ENCODE measurements at regions not wholly inside any gene's neighbourhood (a gene's known extent, or its start where the extent isn't known, plus 50 kb on each side); places are given as distances from the start of the nearest gene placed in this dataset.
"Not testable (repeated sequence)": the region's sequence is repeated elsewhere in the genome, so short reads cannot be mapped to it uniquely, and the experiment has no call there.

DNA sequence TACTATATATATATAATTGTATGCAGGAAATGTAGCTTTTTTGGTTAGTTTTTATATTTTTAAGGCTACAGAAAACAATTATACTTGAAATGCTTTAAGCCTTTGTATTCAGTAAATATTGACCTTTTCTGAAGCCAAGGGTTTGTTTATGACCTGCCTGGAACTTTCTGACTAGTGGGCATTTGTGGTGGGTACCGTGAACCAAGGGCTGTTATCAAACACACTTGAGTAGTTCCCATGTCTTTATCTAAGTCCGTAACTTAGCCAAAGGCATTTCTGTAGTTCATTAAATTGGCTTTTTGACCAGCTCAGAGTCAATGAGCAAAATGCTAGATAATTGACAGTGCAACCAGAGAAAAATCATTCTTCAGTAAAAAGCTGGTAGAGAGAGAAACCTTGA lies 1444.2 kb upstream of the SLC10A2 start:
- H3K9ac ChIP-seq (ENCODE audit: low read length), result no peak overlapping the region
- H4K20me1 ChIP-seq (ENCODE audit: insufficient read depth), result no peaks in the 10 kb centered on the region
- H3K27me3 ChIP-seq (ENCODE audit: insufficient read depth, low read length), result no peaks in the 10 kb centered on the region
- ChIA-PET RAD21 (ENCODE audit: low non-redundant PET in 1 of 2, low total read pairs in 2 of 2, uncharacterized antibody in 2 of 2, unreplicated experiment in 2 of 2) (no interaction called here), CTCF (no interaction called here), POLR2A (no interaction called here)
- no peaks in the 10 kb centered on the region for H3K9me2 ChIP-seq (ENCODE audit: insufficient read depth)
- H3K9me3 ChIP-seq (ENCODE audit: control insufficient read depth in 1 of 2, insufficient read depth in 1 of 2, low read depth in 1 of 2, low read length in 2 of 2), result no peaks in the 10 kb centered on the region
- H3K4me2 ChIP-seq (ENCODE audit: low read length), result no peak overlapping the region
- no peak overlapping the region for H3K4me3 ChIP-seq (replicated peaks in 1 of 2; ENCODE audit: low read depth in 1 of 2, low read length in 2 of 2)
- no peak for TF ChIP-seq SRF (IDR thresholded peaks at IDR 0.05; ENCODE audit: low read depth)
- TF ChIP-seq FOSL1 (IDR thresholded peaks at IDR 0.05; ENCODE audit: low read depth), result no peak
- TF ChIP-seq POLR2A (IDR thresholded peaks at IDR 0.05; ENCODE audit: borderline replicate concordance, extremely low read depth, insufficient read depth, insufficient read length), result no peak
- H2AFZ ChIP-seq (ENCODE audit: low read depth, low read length, poor library complexity, severe bottlenecking), result no peak overlapping the region
- H3K36me3 ChIP-seq (ENCODE audit: control insufficient read depth in 1 of 2, insufficient read depth in 2 of 2, low read length in 2 of 2), result no peaks in the 10 kb centered on the region
- H3K4me1 ChIP-seq (ENCODE audit: control insufficient read depth in 1 of 2, insufficient read depth in 2 of 2, low read length in 2 of 2), result no peaks in the 10 kb centered on the region
- no peaks in the 10 kb centered on the region for H3K79me2 ChIP-seq (ENCODE audit: insufficient read depth, low read length)
- no peak for DNase-seq (ENCODE audit: low read depth, low spot score)
- intact Hi-C loops (cut with micrococcal nuclease), result no loop called here
- ATAC-seq, result no peak
- no TSS peak for BruUV-seq (replicated peaks)
- H3K27ac ChIP-seq (ENCODE audit: low read depth, low read length), result no peak overlapping the region

DNA sequence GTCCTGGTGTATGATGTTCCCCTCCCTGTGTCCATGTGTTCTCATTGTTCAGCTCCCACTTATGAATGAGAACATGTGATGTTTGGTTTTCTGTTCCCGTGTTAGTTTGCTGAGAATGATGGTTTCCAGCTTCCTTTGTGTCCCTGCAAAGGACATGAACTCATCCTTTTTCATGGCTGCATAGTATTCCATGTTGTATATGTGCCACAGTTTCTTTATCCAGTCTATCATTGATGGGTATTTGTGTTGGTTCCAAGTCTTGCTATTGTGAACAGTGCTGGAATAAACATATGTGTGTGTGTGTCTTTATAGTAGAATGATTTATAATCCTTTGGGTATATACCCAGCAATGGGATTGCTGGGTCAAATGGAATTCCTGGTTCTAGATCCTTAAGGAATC lies 1427.3 kb upstream of the SLC10A2 start:
- BruUV-seq (replicated peaks); CTCF ChIA-PET; DNase-seq (ENCODE audit: low read depth, low spot score); H3K4me3 ChIP-seq (replicated peaks in 1 of 2; ENCODE audit: low read depth in 1 of 2, low read length in 2 of 2); H3K9me2 ChIP-seq (ENCODE audit: insufficient read depth); H3K4me2 ChIP-seq (ENCODE audit: low read length); H3K27me3 ChIP-seq (ENCODE audit: insufficient read depth, low read length); H3K9me3 ChIP-seq (ENCODE audit: control insufficient read depth in 1 of 2, insufficient read depth in 1 of 2, low read depth in 1 of 2, low read length in 2 of 2); H3K4me1 ChIP-seq (ENCODE audit: control insufficient read depth in 1 of 2, insufficient read depth in 2 of 2, low read length in 2 of 2); H3K9ac ChIP-seq (ENCODE audit: low read length); POLR2A ChIA-PET; H3K79me2 ChIP-seq (ENCODE audit: insufficient read depth, low read length); intact Hi-C loops (cut with micrococcal nuclease); H3K27ac ChIP-seq (ENCODE audit: low read depth, low read length); H4K20me1 ChIP-seq (ENCODE audit: insufficient read depth); ATAC-seq; H3K36me3 ChIP-seq (ENCODE audit: control insufficient read depth in 1 of 2, insufficient read depth in 2 of 2, low read length in 2 of 2); H2AFZ ChIP-seq (ENCODE audit: low read depth, low read length, poor library complexity, severe bottlenecking); RAD21 ChIA-PET (ENCODE audit: low non-redundant PET in 1 of 2, low total read pairs in 2 of 2, uncharacterized antibody in 2 of 2, unreplicated experiment in 2 of 2): not testable (repeated sequence)

DNA sequence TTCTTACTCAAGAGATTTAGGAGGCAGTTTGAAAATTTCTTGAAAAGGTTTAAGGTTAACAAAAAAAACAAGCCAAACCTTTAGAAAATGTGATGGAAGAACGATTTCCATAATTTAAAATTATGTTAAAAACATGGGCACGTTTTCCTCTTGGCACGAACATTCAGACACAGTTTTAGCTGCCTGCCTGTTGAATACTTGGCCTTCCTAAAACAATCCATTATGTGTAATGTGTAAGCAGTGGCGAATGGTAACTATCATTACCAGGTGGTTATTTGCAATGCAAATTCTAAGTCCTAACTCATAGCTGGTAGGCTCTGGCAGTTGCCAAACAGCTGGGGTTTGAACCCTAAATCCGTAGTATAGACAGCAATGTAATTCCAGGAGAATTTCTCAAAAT lies 1425.7 kb upstream of the SLC10A2 start:
- no peak for TF ChIP-seq SP1 (IDR thresholded peaks at IDR 0.05; ENCODE audit: low read depth)
- no peak for TF ChIP-seq ZNF274 (IDR thresholded peaks at IDR 0.05; ENCODE audit: low read depth, low read length)
- TF ChIP-seq ZFX (IDR thresholded peaks at IDR 0.05), result no peak
- no peak for TF ChIP-seq FOSL1 (IDR thresholded peaks at IDR 0.05; ENCODE audit: low read depth)
- TF ChIP-seq SRF (IDR thresholded peaks at IDR 0.05; ENCODE audit: low read depth), result no peak
- TF ChIP-seq JUND (IDR thresholded peaks at IDR 0.05), result no peak
- no peak for TF ChIP-seq POLR2AphosphoS5 (IDR thresholded peaks at IDR 0.05; ENCODE audit: low read depth, low read length)
- TF ChIP-seq EZH2 (IDR thresholded peaks at IDR 0.05), result no peak
- TF ChIP-seq ELF1 (IDR thresholded peaks at IDR 0.05; ENCODE audit: borderline replicate concordance, low read depth), result no peak
- TF ChIP-seq SIN3A (IDR thresholded peaks at IDR 0.05; ENCODE audit: low read depth), result no peak
- TF ChIP-seq CBX3 (IDR thresholded peaks at IDR 0.05; ENCODE audit: low read depth), result no peak
- no peak for TF ChIP-seq EGR1 (IDR thresholded peaks at IDR 0.05; ENCODE audit: low read depth)
- DNase-seq (ENCODE audit: low read depth, low spot score), result no peak
- no peak overlapping the region for H3K27ac ChIP-seq (ENCODE audit: low read depth, low read length)
- no peaks in the 10 kb centered on the region for H3K9me2 ChIP-seq (ENCODE audit: insufficient read depth)
- H3K4me1 ChIP-seq (ENCODE audit: control insufficient read depth in 1 of 2, insufficient read depth in 2 of 2, low read length in 2 of 2), result no peaks in the 10 kb centered on the region
- H2AFZ ChIP-seq (ENCODE audit: low read depth, low read length, poor library complexity, severe bottlenecking), result no peak overlapping the region
- no peaks in the 10 kb centered on the region for H4K20me1 ChIP-seq (ENCODE audit: insufficient read depth)
- H3K9ac ChIP-seq (ENCODE audit: low read length), result no peak overlapping the region
- intact Hi-C loops (cut with micrococcal nuclease), result no loop called here
- no peaks in the 10 kb centered on the region for H3K9me3 ChIP-seq (ENCODE audit: control insufficient read depth in 1 of 2, insufficient read depth in 1 of 2, low read depth in 1 of 2, low read length in 2 of 2)
- BruUV-seq (replicated peaks), result no TSS peak
- no peak overlapping the region for H3K4me3 ChIP-seq (replicated peaks in 1 of 2; ENCODE audit: low read depth in 1 of 2, low read length in 2 of 2)
- H3K27me3 ChIP-seq (ENCODE audit: insufficient read depth, low read length), result no peaks in the 10 kb centered on the region
- no peaks in the 10 kb centered on the region for H3K79me2 ChIP-seq (ENCODE audit: insufficient read depth, low read length)
- RAD21 ChIA-PET (ENCODE audit: low non-redundant PET in 1 of 2, low total read pairs in 2 of 2, uncharacterized antibody in 2 of 2, unreplicated experiment in 2 of 2), result no interaction called here
- H3K4me2 ChIP-seq (ENCODE audit: low read length), result no peak overlapping the region
- CTCF ChIA-PET, result no interaction called here
- no peaks in the 10 kb centered on the region for H3K36me3 ChIP-seq (ENCODE audit: control insufficient read depth in 1 of 2, insufficient read depth in 2 of 2, low read length in 2 of 2)
- ATAC-seq, result no peak
- POLR2A ChIA-PET, result no interaction called here

Measured in HCT116 (cell line).